Spinal cord (tissue), 9 donors: ENCODE measurements at regions not wholly inside any gene's neighbourhood (a gene's known extent, or its start where the extent isn't known, plus 50 kb on each side); places are given as distances from the start of the nearest gene placed in this dataset.
A peak's percentile ranks its signal among the peaks of the same experiment; 100 is the strongest.

Source experiments
- DNase-seq, 6 donors: peaks; one replicate each; pipeline versions ENCODE4 v3.0.0 to v3.0.0-alpha.2; 2013 to 2015; ENCODE audit warnings: low spot score in 6 of 6, low read depth in 4 of 6
- H3K27ac ChIP-seq: one replicate; pipeline ENCODE4 v1.5.1; 2013; ENCODE audit warnings: low read depth, low read length, control low read depth
- H3K27me3 ChIP-seq: one replicate; pipeline ENCODE4 v1.6.1; 2013; ENCODE audit warnings: low read length; ENCODE audit not compliant: control insufficient read depth, insufficient read depth
- H3K36me3 ChIP-seq: one replicate; pipeline ENCODE4 v1.6.1; 2013; ENCODE audit warnings: low read length; ENCODE audit not compliant: control insufficient read depth, insufficient read depth
- H3K4me1 ChIP-seq: one replicate; pipeline ENCODE4 v1.6.1; 2013; ENCODE audit warnings: low read length; ENCODE audit not compliant: control insufficient read depth, insufficient read depth
- H3K4me3 ChIP-seq: one replicate; pipeline ENCODE4 v1.5.1; 2013; ENCODE audit warnings: low read depth, low read length, control low read depth
- H3K9me3 ChIP-seq: one replicate; pipeline ENCODE4 v1.6.1; 2013; ENCODE audit warnings: low read length; ENCODE audit not compliant: control insufficient read depth, insufficient read depth
- WGBS: methylation state at CpG from one replicate; pipeline ENCODE4 v1.1.5; 2013; ENCODE audit warnings: missing lambda C conversion rate; ENCODE audit not compliant: insufficient coverage; 5-methylcytosine and 5-hydroxymethylcytosine counted together
- donor health status: healthy.

- Histone ChIP-seq H3K9me3 (no peaks in the 10 kb centered on the region), H3K27me3 (peaks cover 2% of the 10 kb centered on the region), H3K4me1 (no peaks in the 10 kb centered on the region), H3K4me3 (no peak overlapping the region), H3K36me3 (no peaks in the 10 kb centered on the region), H3K27ac (no peak overlapping the region)
- WGBS = no CpG with 5 or more reads among the region's 1 CpG
- DNase-seq = no peak
Observed at GRCh38 chr2:175310813-175311504, 129.4 kb upstream of the ATP5MC3 start.

- no peak overlapping the region for H3K4me3 ChIP-seq
- peak in 4 of 6 donors; percentile 3 to 79 (median 18) for DNase-seq
- WGBS = 46% methylated on average over 2 of the region's 3 CpGs
- H3K4me1 ChIP-seq = no peaks in the 10 kb centered on the region
- H3K27ac ChIP-seq = no peak overlapping the region
- H3K9me3 ChIP-seq = no peaks in the 10 kb centered on the region
- no peaks in the 10 kb centered on the region for H3K36me3 ChIP-seq
- peaks cover 2% of the 10 kb centered on the region for H3K27me3 ChIP-seq
Observed at GRCh38 chr2:175309799-175310198, 128.3 kb upstream of the ATP5MC3 start.

DNA sequence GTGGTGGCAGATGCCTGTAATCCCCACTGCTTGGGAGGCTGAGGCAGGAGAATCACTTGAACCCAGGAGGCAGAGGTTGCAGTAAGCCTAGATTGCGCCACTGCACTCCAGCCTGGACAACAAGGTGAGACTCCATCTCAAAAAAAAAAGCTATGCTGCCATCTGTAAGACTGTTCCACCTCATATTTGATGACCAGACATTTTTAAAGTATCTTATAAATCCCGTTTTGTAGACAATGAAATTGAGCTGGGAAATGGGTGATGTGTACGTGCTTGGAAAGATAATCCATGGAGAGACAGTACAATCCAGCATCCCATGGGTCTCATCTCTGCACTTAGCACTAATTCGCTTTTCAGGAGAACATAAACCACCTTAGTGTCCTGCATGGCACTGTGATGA lies 126.5 kb upstream of the ATP5MC3 start:
- peak in 1 of 6 donors; percentile 34 for DNase-seq
- H3K27me3 ChIP-seq = peaks cover 2% of the 10 kb centered on the region
- WGBS = 100% methylated on average over 1 of the region's 4 CpGs
- H3K36me3 ChIP-seq = no peaks in the 10 kb centered on the region
- H3K4me1 ChIP-seq = no peaks in the 10 kb centered on the region
- H3K9me3 ChIP-seq = no peaks in the 10 kb centered on the region
- H3K27ac ChIP-seq = no peak overlapping the region
- no peak overlapping the region for H3K4me3 ChIP-seq

GRCh38 chr2:175304541-175304940 lies 123.0 kb upstream of the ATP5MC3 start:
- Histone ChIP-seq H3K27ac (no peak overlapping the region), H3K4me1 (no peaks in the 10 kb centered on the region), H3K4me3 (no peak overlapping the region), H3K27me3 (no peaks in the 10 kb centered on the region), H3K9me3 (no peaks in the 10 kb centered on the region), H3K36me3 (no peaks in the 10 kb centered on the region)
- no peak for DNase-seq
- WGBS = no CpG with 5 or more reads among the region's 2 CpGs

GRCh38 chr2:175293776-175294175 lies 112.3 kb upstream of the ATP5MC3 start:
- no peak for DNase-seq
- Histone ChIP-seq H3K4me3 (no peak overlapping the region), H3K9me3 (peaks cover 1% of the 10 kb centered on the region), H3K36me3 (no peaks in the 10 kb centered on the region), H3K27ac (no peak overlapping the region), H3K4me1 (no peaks in the 10 kb centered on the region), H3K27me3 (no peaks in the 10 kb centered on the region)
- no CpG with 5 or more reads among the region's 4 CpGs for WGBS

DNA sequence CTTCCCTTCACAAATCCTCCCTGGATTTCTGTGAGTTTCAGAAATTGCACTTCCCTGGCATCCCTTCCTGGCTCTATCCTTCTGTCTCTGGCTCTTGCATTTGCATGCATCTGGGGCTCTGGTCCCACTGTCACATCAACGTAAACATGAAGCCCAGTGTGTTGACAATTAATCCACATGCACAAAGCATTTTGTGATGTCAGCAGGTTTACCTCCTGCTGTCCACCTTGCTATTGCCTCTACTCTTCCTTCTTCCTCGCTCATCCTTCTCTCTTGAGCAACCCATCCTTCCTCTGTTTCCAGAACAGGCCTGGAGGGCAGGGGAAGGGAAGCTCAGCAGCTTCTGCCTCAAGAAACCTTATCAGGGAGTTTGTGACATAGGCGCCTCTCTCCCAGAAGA lies 111.7 kb upstream of the ATP5MC3 start:
- H3K4me3 ChIP-seq = no peak overlapping the region
- peak in 1 of 6 donors; percentile 20 for DNase-seq
- WGBS = 71% methylated on average over 2 of the region's 3 CpGs
- H3K36me3 ChIP-seq = no peaks in the 10 kb centered on the region
- no peaks in the 10 kb centered on the region for H3K27me3 ChIP-seq
- H3K9me3 ChIP-seq = peaks cover 1% of the 10 kb centered on the region
- H3K27ac ChIP-seq = no peak overlapping the region
- H3K4me1 ChIP-seq = no peaks in the 10 kb centered on the region

GRCh38 chr2:175282886-175283285 lies 101.4 kb upstream of the ATP5MC3 start:
- Histone ChIP-seq H3K9me3 (no peaks in the 10 kb centered on the region), H3K36me3 (no peaks in the 10 kb centered on the region), H3K27me3 (no peaks in the 10 kb centered on the region), H3K4me1 (no peaks in the 10 kb centered on the region), H3K4me3 (no peak overlapping the region), H3K27ac (no peak overlapping the region)
- no CpG with 5 or more reads among the region's 2 CpGs for WGBS
- peak in 3 of 6 donors; percentile 4 to 90 (median 28) for DNase-seq

DNA sequence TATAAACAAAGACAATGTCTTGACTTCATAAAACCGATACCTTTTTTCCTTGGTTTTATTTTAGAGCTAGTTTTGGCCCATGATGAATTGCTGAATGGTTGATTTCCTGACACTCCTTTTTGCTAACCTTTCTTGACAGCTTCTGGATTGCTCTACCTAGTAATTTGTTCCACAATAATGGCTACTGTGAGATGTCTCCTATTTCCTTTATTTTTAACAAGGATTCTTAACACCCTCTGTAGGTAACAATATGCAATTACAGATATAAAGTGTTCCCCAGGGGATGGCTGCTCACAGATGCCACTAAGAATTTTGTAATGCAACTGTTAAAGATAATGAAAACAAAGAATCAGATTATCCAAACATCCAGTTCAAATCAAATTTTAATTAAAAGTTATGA lies 100.8 kb upstream of the ATP5MC3 start:
- Histone ChIP-seq H3K4me1 (no peaks in the 10 kb centered on the region), H3K27me3 (no peaks in the 10 kb centered on the region), H3K4me3 (no peak overlapping the region), H3K9me3 (no peaks in the 10 kb centered on the region), H3K36me3 (no peaks in the 10 kb centered on the region), H3K27ac (no peak overlapping the region)
- DNase-seq = peak in 4 of 6 donors; percentile 15 to 87 (median 26)
- no CpG with 5 or more reads among the region's 1 CpG for WGBS

GRCh38 chr2:175277772-175278171 lies 96.3 kb upstream of the ATP5MC3 start:
- peak in 1 of 6 donors; percentile 52 for DNase-seq
- WGBS = no CpG with 5 or more reads among the region's 2 CpGs
- H3K4me3 ChIP-seq = no peak overlapping the region
- H3K9me3 ChIP-seq = no peaks in the 10 kb centered on the region
- H3K36me3 ChIP-seq = no peaks in the 10 kb centered on the region
- no peaks in the 10 kb centered on the region for H3K4me1 ChIP-seq
- no peak overlapping the region for H3K27ac ChIP-seq
- H3K27me3 ChIP-seq = no peaks in the 10 kb centered on the region

GRCh38 chr2:175275539-175275938 lies 94.0 kb upstream of the ATP5MC3 start:
- no peaks in the 10 kb centered on the region for H3K9me3 ChIP-seq

More at GRCh38 chr2:175275539-175275938, 94.0 kb upstream of the ATP5MC3 start:
- H3K27me3 ChIP-seq = no peaks in the 10 kb centered on the region
- H3K27ac ChIP-seq = no peak overlapping the region
- H3K4me1 ChIP-seq = no peaks in the 10 kb centered on the region
- no CpG with 5 or more reads among the region's 2 CpGs for WGBS
- no peak overlapping the region for H3K4me3 ChIP-seq
- DNase-seq = no peak
- H3K36me3 ChIP-seq = no peaks in the 10 kb centered on the region
